Muscle layer of duodenum (tissue), 2 donors: ENCODE measurements at regions not wholly inside any gene's neighbourhood (a gene's known extent, or its start where the extent isn't known, plus 50 kb on each side); places are given as distances from the start of the nearest gene placed in this dataset.

Source experiments
- H3K27ac ChIP-seq: one replicate; pipeline ENCODE4 v1.7.0; 2013; ENCODE audit warnings: mild to moderate bottlenecking, low read length
- H3K27me3 ChIP-seq: one replicate; pipeline ENCODE4 v1.7.0; 2013; ENCODE audit warnings: low read depth, mild to moderate bottlenecking, control low read depth, low read length
- H3K36me3 ChIP-seq, 2 donors: one replicate each; pipeline ENCODE4 v1.7.0; 2013; ENCODE audit warnings: low read length in 2 of 2, control low read depth in 1 of 2, mild to moderate bottlenecking in 1 of 2; ENCODE audit not compliant: insufficient read depth in 2 of 2, control insufficient read depth in 1 of 2
- H3K4me1 ChIP-seq, 2 donors: one replicate each; pipeline ENCODE4 v1.7.0; 2013; ENCODE audit warnings: low read length in 2 of 2, mild to moderate bottlenecking in 2 of 2, control low read depth in 1 of 2, moderate library complexity in 1 of 2; ENCODE audit not compliant: insufficient read depth in 2 of 2, control insufficient read depth in 1 of 2
- H3K4me3 ChIP-seq, 2 donors: one replicate each; pipeline ENCODE4 v1.7.0; 2013; ENCODE audit warnings: low read length in 2 of 2, low read depth in 1 of 2, mild to moderate bottlenecking in 1 of 2
- H3K9me3 ChIP-seq, 2 donors: one replicate each; pipeline ENCODE4 v1.7.0; 2013; ENCODE audit warnings: low read length in 2 of 2, control low read depth in 1 of 2, mild to moderate bottlenecking in 1 of 2; ENCODE audit not compliant: control insufficient read depth in 1 of 2
- donor health status: healthy.

DNA sequence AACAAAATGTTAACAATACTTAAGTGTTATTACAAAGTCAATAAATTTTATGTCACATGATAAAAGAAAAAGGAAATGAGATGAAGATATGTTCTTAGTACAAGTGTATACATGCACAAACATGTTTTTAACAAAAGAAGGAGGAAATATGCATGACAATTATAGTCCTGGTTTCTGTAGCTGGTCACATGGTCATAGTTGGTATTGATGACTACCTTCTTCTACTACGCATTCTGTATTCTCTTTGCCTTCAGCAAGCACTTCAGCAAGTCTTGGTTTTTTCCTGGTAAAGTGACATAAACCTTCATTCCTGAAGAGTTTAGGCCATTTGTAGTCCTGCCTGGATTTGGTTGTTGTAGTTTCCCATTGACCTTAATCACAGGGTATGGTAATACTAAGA is 121.3 kb upstream of the SYT4 start:
- Histone ChIP-seq H3K9me3 (no peaks in the 10 kb centered on the region), H3K36me3 (no peaks in the 10 kb centered on the region), H3K27ac (no peak overlapping the region), H3K27me3 (no peaks in the 10 kb centered on the region), H3K4me3 (no peak overlapping the region), H3K4me1 (no peaks in the 10 kb centered on the region)

DNA sequence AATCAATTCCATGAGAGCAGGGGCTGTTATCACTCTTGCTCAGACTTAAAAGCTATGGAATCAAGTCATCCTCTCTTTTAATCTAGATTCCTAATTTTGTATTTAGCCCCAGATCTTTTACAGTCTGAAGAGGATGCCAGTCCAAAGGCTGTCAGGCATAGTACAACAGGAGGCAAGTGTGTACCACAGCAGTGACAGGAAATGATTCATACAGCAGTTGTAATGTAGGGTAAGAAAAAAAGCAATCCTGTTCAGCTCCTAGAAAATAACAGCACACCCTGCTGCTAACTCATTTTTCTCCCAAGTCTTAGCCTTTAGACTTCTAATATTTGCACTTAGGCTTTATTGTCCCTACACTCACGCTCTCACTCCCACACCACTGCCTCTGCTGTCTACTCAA is 127.8 kb upstream of the SYT4 start:
- Histone ChIP-seq H3K4me1 (no peaks in the 10 kb centered on the region), H3K27ac (no peak overlapping the region), H3K27me3 (no peaks in the 10 kb centered on the region), H3K9me3 (no peaks in the 10 kb centered on the region), H3K36me3 (no peaks in the 10 kb centered on the region), H3K4me3 (no peak overlapping the region)

DNA sequence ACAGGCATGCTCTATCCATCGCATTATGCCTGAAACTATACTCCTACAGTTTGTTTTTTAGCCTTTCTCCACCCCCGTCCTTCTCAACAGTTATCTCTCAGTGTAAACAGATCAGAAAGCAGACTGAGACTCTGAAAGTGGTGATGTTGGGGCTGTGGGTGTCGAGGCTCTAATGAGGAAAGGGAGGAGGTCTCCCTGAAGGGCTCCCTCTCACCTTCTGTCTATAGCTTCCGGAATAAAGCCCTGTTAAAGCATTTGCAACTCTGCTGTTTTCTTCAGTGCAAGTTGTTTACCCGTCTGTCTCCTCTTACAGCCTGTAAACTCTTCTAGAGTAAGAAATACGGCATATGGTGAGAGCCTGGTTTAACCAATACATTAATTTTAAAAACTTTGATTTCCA is 136.7 kb upstream of the SYT4 start:
- no peak overlapping the region for H3K27ac ChIP-seq
- no peaks in the 10 kb centered on the region for H3K27me3 ChIP-seq
- no peaks in the 10 kb centered on the region for H3K9me3 ChIP-seq
- no peaks in the 10 kb centered on the region for H3K4me1 ChIP-seq
- H3K4me3 ChIP-seq = no peak overlapping the region
- no peaks in the 10 kb centered on the region for H3K36me3 ChIP-seq

DNA sequence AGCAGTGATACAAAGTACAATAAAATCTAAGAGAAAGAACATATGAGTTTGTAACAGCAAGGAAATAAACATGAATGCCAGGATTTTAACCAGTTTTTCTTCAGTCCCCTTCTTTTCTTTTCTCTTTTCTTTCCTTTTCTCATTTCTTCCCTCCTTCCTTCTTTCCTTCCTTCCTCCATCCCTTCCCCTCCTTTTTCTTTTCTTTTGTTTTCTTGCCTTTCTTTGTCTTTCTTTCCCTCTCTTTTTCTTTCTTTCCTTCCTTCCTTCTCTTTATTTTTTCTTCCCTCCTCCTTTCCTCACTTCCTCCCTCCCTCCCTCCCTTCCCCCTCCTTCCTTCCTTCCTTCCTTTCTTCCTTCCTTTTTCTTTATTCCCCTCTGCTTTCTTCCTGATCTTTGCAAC is 142.8 kb upstream of the SYT4 start:
- no peaks in the 10 kb centered on the region for H3K4me1 ChIP-seq
- no peak overlapping the region for H3K27ac ChIP-seq
- H3K4me3 ChIP-seq = no peak overlapping the region
- no peaks in the 10 kb centered on the region for H3K27me3 ChIP-seq
- H3K9me3 ChIP-seq = no peaks in the 10 kb centered on the region
- no peaks in the 10 kb centered on the region for H3K36me3 ChIP-seq

DNA sequence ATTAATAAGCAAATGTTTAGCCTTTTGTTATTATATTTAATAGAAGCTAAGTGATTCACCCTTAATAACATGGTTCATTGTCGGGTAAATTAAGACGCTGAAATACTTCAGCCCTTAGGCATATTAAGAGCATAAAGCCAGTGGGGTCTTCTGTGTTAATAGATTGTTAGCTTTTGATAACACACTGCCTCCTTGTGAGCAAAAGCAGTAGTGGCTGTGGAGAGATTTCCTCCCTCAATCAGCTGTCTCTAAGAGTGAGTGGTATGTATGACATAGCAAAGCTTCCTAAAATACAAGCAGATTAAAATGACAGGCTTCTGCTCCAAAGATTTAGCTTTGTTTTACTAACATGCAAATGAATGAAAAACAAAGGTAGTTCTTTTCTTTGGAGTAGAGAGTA is 143.7 kb upstream of the SYT4 start:
- no peaks in the 10 kb centered on the region for H3K27me3 ChIP-seq
- H3K9me3 ChIP-seq = no peaks in the 10 kb centered on the region
- H3K27ac ChIP-seq = no peak overlapping the region
- no peak overlapping the region for H3K4me3 ChIP-seq
- H3K36me3 ChIP-seq = no peaks in the 10 kb centered on the region
- H3K4me1 ChIP-seq = no peaks in the 10 kb centered on the region

DNA sequence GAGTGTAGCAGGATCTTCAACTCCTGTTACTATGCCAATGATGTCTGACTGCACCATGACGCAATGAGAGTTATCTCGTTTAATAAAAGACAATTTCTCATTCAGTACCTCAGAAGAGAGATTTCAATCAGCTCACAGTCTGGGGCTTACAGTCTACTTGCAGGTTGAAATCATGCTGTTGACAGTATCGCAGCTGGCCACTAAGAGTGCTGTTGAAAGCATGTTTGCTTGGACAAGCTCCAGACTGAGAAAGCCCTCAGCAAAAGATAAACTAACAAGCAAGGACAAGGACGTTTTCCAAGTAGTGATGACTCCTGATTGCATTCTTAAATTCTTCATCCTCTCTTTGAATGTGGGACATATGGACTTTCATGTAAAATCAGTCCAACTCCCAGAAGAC is 145.2 kb upstream of the SYT4 start:
- no peaks in the 10 kb centered on the region for H3K9me3 ChIP-seq
- H3K27ac ChIP-seq = no peak overlapping the region
- H3K4me1 ChIP-seq = no peaks in the 10 kb centered on the region
- H3K36me3 ChIP-seq = no peaks in the 10 kb centered on the region
- no peak overlapping the region for H3K4me3 ChIP-seq
- H3K27me3 ChIP-seq = no peaks in the 10 kb centered on the region

DNA sequence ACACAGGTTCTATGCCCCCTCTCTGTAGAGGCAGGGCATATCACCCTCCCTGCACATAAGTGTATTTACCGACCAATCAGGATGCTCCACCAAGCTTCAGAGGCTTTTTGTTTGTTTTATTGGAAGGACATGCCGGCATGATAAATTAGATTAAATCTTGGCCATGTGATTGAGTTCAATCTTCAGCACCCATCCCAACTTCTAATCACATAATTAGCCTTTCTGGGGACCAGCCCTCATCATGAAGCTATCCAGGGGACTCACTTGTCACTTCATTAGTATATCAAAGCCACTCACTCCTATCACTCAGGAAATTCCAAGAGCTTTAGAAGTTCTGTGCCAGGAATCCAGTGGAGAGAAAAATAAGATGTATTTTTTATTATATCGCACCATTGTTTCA is 158.6 kb upstream of the SYT4 start:
- H3K27me3 ChIP-seq = no peaks in the 10 kb centered on the region
- no peak overlapping the region for H3K27ac ChIP-seq
- no peaks in the 10 kb centered on the region for H3K4me1 ChIP-seq
- no peak overlapping the region for H3K4me3 ChIP-seq
- no peaks in the 10 kb centered on the region for H3K36me3 ChIP-seq
- H3K9me3 ChIP-seq = peaks cover 0 to 10% of the 10 kb centered on the region in 2 donors

DNA sequence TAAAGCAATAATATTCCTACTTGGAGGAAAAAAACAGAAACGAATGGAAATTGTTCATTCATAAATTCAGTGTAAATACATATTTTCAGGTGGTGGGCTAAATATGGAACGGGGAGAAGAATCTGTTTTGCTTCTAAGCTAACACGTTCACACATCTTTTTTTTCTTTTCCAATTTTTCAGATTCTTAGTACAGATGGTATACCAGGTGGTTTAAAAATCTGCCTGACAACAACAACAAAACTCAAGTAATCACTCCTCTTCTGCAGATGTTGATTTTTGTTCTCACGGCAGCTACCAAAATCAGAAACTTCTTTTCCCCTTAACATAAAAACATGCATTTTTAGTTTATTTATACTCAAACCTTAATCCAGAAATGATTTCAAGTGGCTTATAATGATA is 164.8 kb upstream of the SYT4 start:
- Histone ChIP-seq H3K4me1 (no peaks in the 10 kb centered on the region), H3K27ac (no peak overlapping the region)

DNA sequence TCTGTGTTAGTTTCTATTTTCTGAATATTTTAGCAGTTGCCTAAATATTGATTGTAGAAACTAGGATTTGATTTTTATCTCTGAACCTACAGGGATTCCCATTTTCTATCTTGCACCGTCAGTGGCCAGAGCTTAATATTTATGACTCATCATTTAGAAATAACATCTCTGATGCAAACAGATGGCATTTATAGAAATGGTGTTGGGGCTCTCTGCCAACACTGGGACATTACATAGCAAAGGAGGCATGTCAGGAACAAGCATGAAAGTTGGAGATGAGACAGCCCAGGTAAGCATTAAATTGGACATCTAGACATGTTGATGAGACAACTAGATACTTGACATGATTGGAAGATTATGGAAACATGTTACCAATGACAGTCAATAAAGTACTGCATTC is 165.3 kb upstream of the SYT4 start:
- Histone ChIP-seq H3K4me3 (no peak overlapping the region), H3K27ac (no peak overlapping the region), H3K36me3 (no peaks in the 10 kb centered on the region), H3K27me3 (no peaks in the 10 kb centered on the region), H3K9me3 (peaks cover 0 to 10% of the 10 kb centered on the region in 2 donors), H3K4me1 (no peaks in the 10 kb centered on the region)

More for the DNA sequence above, 164.8 kb upstream of the SYT4 start:
- peaks cover 0 to 10% of the 10 kb centered on the region in 2 donors for H3K9me3 ChIP-seq
- no peak overlapping the region for H3K4me3 ChIP-seq
- no peaks in the 10 kb centered on the region for H3K36me3 ChIP-seq
- H3K27me3 ChIP-seq = no peaks in the 10 kb centered on the region

DNA sequence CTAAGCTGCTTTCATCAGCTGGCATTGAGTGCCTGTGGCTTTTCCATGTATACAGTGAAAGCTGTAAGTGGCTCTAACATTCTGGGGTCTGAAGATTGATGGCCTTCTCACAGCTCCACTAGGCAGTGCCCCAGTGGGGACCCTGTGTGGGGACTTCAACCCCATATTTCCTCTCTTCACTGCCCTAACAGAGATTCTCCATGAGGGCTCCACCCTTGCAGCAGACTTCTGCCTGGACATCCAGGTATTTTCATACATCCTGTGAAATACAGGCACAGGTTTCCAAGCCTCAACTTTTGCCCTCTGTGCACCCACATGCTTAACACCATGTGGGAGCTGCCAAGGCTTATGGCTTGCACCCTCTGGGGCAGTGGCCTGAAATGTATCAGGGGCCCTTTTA is 188.2 kb upstream of the SYT4 start:
- H3K4me1 ChIP-seq = no peaks in the 10 kb centered on the region
- no peak overlapping the region for H3K4me3 ChIP-seq
- H3K9me3 ChIP-seq = peaks cover 0 to 11% of the 10 kb centered on the region in 2 donors

DNA sequence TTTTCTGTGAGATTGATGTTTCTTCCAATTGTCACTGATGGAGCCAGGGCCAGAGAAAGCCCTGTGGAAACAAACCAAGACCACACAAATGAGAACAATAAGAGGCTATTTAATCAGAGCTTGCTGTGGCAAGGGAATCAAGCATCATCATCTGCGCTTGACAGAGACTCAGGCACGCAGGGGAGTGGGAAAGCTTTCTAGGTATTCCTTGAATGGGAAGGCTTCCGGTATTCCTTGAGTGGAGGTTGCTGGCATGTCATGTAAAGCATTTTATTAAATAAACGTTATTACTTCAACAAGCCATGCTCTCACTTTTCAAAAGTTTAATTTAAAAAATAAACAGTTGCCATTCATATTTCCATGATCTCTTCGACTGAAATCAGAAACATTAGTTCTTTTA is 194.6 kb upstream of the SYT4 start:
- no peaks in the 10 kb centered on the region for H3K9me3 ChIP-seq
- no peak overlapping the region for H3K4me3 ChIP-seq
- H3K36me3 ChIP-seq = no peaks in the 10 kb centered on the region
- H3K27ac ChIP-seq = no peak overlapping the region
- no peaks in the 10 kb centered on the region for H3K27me3 ChIP-seq
- H3K4me1 ChIP-seq = no peaks in the 10 kb centered on the region

More for the DNA sequence above, 188.2 kb upstream of the SYT4 start:
- H3K27ac ChIP-seq = no peak overlapping the region
- H3K27me3 ChIP-seq = no peaks in the 10 kb centered on the region
- no peaks in the 10 kb centered on the region for H3K36me3 ChIP-seq

DNA sequence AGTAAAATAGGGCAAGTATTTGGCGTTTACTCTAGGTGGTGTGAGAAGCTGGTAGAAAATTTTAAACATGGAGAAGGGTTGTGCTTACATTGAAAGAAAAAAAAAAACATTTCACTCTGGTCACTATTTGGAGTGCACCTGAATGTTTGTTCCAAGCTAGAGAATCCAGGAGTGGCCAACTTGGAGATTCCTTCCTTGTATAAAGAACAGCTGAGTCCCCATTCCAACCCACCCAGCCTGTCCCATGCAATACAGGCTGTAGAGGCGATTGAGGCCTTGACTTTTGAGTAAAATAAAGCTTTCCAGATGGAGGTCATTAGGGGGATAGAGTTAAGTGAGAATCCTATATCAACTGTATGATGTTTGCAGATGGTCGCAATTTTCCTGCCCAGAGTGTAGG is 203.8 kb upstream of the SYT4 start:
- H3K9me3 ChIP-seq = no peaks in the 10 kb centered on the region

More for the DNA sequence above, 203.8 kb upstream of the SYT4 start:
- Histone ChIP-seq H3K36me3 (no peaks in the 10 kb centered on the region), H3K4me1 (no peaks in the 10 kb centered on the region), H3K4me3 (no peak overlapping the region), H3K27ac (no peak overlapping the region), H3K27me3 (no peaks in the 10 kb centered on the region)
